B cell (primary cell): ENCODE measurements at regions not wholly inside any gene's neighbourhood (a gene's known extent, or its start where the extent isn't known, plus 50 kb on each side); places are given as distances from the start of the nearest gene placed in this dataset.

Experiments
- ATAC-seq: fragments of 200-7000 bp; cut with Tn5 transposase; one replicate; pipeline ENCODE4 v1.10.0; 2021; ENCODE audit warnings: low read depth, mild to moderate bottlenecking, moderate number of reproducible peaks, moderate library complexity
- CTCF ChIA-PET: fragments of 350-600 bp; sonication (Branson Sonifier 250); formaldehyde crosslinking; loops from one replicate; lab custom pipeline; 2021; ENCODE audit warnings: antibody characterized with exemption, inconsistent platforms; lab: Charles Lee
- POLR2A ChIA-PET: fragments of 350-600 bp; sonication (Branson Sonifier 250); formaldehyde crosslinking; loops from one replicate; lab custom pipeline; 2021; ENCODE audit warnings: antibody characterized with exemption; lab: Charles Lee
- DNase-seq: peaks from one replicate; pipeline ENCODE4 v3.0.0; 2013
- H2AFZ ChIP-seq: 2 replicates; pipeline ENCODE4 v1.6.1; 2012; ENCODE audit warnings: mild to moderate bottlenecking, low read depth, low read length; ENCODE audit not compliant: insufficient read depth, poor library complexity, severe bottlenecking
- H3K27ac ChIP-seq, 2 donors: 1 replicate in 1 of 2; 2 replicates in 1 of 2; pipeline ENCODE4 v1.5.1; 2012 to 2013; ENCODE audit warnings: low read length in 2 of 2, mild to moderate bottlenecking in 2 of 2, moderate library complexity in 1 of 2
- H3K27me3 ChIP-seq, 4 experiments: fragments of 200-600 bp in 1 of 4; sonication (generic) in 1 of 4; replicated peaks in 1 of 4; 1 replicate in 2 of 4; 2 replicates in 2 of 4; pipeline versions ENCODE4 v1.6.1 to v1.7.0; 2013 to 2016; ENCODE audit warnings: low read length in 3 of 4, mild to moderate bottlenecking in 2 of 4, mixed read lengths in 1 of 4, moderate library complexity in 1 of 4; ENCODE audit not compliant: insufficient read depth in 4 of 4, control insufficient read depth in 3 of 4; ENCODE audit errors: control extremely low read depth in 1 of 4
- H3K36me3 ChIP-seq, 2 experiments: replicated peaks in 1 of 2; 1 replicate in 1 of 2; 2 replicates in 1 of 2; pipeline versions ENCODE4 v1.6.1 to v1.7.1; 2013; ENCODE audit warnings: low read length in 1 of 2; ENCODE audit not compliant: insufficient read depth in 2 of 2, control insufficient read depth in 1 of 2; ENCODE audit errors: control extremely low read depth in 1 of 2, extremely low read depth in 1 of 2
- H3K4me1 ChIP-seq, 2 donors: fragments of 200-600 bp in 1 of 2; sonication (generic) in 1 of 2; 1 replicate in 1 of 2; 2 replicates in 1 of 2; pipeline versions ENCODE4 v1.5.1 to v1.6.1; 2013 to 2017; ENCODE audit warnings: low read length in 2 of 2; ENCODE audit not compliant: control insufficient read depth in 2 of 2, insufficient read depth in 2 of 2
- H3K4me2 ChIP-seq: replicated peaks from 2 replicates; pipeline ENCODE3; 2012; ENCODE audit warnings: mild to moderate bottlenecking, low read depth, low read length; ENCODE audit not compliant: poor library complexity, severe bottlenecking
- H3K4me3 ChIP-seq, 5 experiments: fragments of 200-600 bp in 1 of 5; sonication (generic) in 1 of 5; 1 replicate in 3 of 5; 2 replicates in 2 of 5; pipeline versions ENCODE4 v1.5.1 to v1.7.0; 2011 to 2016; ENCODE audit warnings: low read length in 4 of 5, mild to moderate bottlenecking in 4 of 5, low read depth in 2 of 5, control low read depth in 1 of 5, moderate library complexity in 1 of 5; ENCODE audit not compliant: insufficient read depth in 1 of 5; ENCODE audit errors: control extremely low read depth in 1 of 5, extremely low read depth in 1 of 5
- H3K79me2 ChIP-seq: fragments of 200-600 bp; sonication (generic); one replicate; pipeline ENCODE4 v1.6.0; 2016; ENCODE audit warnings: low read length; ENCODE audit not compliant: control insufficient read depth, insufficient read depth
- H3K9ac ChIP-seq: fragments of 200-600 bp; sonication (generic); 2 replicates; pipeline ENCODE4 v1.6.1; 2017; ENCODE audit warnings: mild to moderate bottlenecking, low read length, moderate library complexity
- H3K9me3 ChIP-seq, 3 donors: one replicate each; pipeline versions ENCODE4 v1.6.1 to v1.7.1; 2013; ENCODE audit warnings: low read length in 2 of 3; ENCODE audit not compliant: control insufficient read depth in 2 of 3, insufficient read depth in 1 of 3; ENCODE audit errors: control extremely low read depth in 1 of 3
- H4K20me1 ChIP-seq: 2 replicates; pipeline ENCODE4 v1.6.0; 2012; ENCODE audit warnings: mild to moderate bottlenecking, low read length; ENCODE audit not compliant: insufficient read depth, control insufficient read depth, poor library complexity, severe bottlenecking
- H3K27ac Mint-ChIP-seq: one replicate; pipeline ENCODE4 v1.8.0; 2021; ENCODE audit warnings: mixed read lengths
- H3K27me3 Mint-ChIP-seq: one replicate; pipeline ENCODE4 v1.8.0; 2021; ENCODE audit warnings: mixed read lengths
- H3K4me1 Mint-ChIP-seq: one replicate; pipeline ENCODE4 v1.8.0; 2021; ENCODE audit warnings: mixed read lengths
- H3K4me3 Mint-ChIP-seq: one replicate; pipeline ENCODE4 v1.8.0; 2021; ENCODE audit warnings: mixed read lengths
- H3K9me3 Mint-ChIP-seq: one replicate; pipeline ENCODE4 v1.8.0; 2022; ENCODE audit warnings: mixed read lengths; ENCODE audit not compliant: insufficient read depth
- CTCF ChIP-seq: fragments of 200-600 bp; IDR thresholded peaks from one replicate; pipeline ENCODE4 v1.8.0; 2022; ENCODE audit warnings: antibody characterized with exemption, mild to moderate bottlenecking
- EZH2 ChIP-seq: IDR thresholded peaks from 2 replicates; pipeline ENCODE4 v1.6.1; 2012; ENCODE audit warnings: borderline replicate concordance, low read depth, mild to moderate bottlenecking, moderate library complexity, low read length; ENCODE audit not compliant: insufficient read depth, poor library complexity, severe bottlenecking
- WGBS: methylation state at CpG from one replicate; pipeline ENCODE4 v1.1.5; 2013; ENCODE audit warnings: missing lambda C conversion rate; ENCODE audit not compliant: insufficient coverage; 5-methylcytosine and 5-hydroxymethylcytosine counted together
- intact Hi-C: fragments of 100-400 bp; cut with micrococcal nuclease; formaldehyde crosslinking; loops from one replicate; pipeline ENCODE4 v1.10.0; 2022

GRCh38 chr13:103862525-103862924 lies 796.3 kb upstream of the SLC10A2 start:
- no peak for DNase-seq
- Histone ChIP-seq H3K36me3 (no peaks in the 10 kb centered on the region), H3K27ac (no peak overlapping the region), H2AFZ (no peak overlapping the region), H3K27me3 (no peaks in the 10 kb centered on the region), H3K4me3 (no peak overlapping the region), H3K9ac (no peak overlapping the region), H3K79me2 (no peaks in the 10 kb centered on the region), H4K20me1 (no peaks in the 10 kb centered on the region), H3K9me3 (no peaks in the 10 kb centered on the region), H3K4me2 (no peak overlapping the region), H3K4me1 (no peaks in the 10 kb centered on the region)
- Mint-ChIP-seq H3K9me3 (no peaks in the 10 kb centered on the region), H3K27me3 (no peaks in the 10 kb centered on the region), H3K27ac (no peak overlapping the region), H3K4me3 (no peak overlapping the region), H3K4me1 (no peaks in the 10 kb centered on the region)
- ATAC-seq: no peak
- no CpG with 5 or more reads among the region's 4 CpGs for WGBS
- POLR2A ChIA-PET: no interaction called here
- TF ChIP-seq EZH2: no peak
- no peak for TF ChIP-seq CTCF
- intact Hi-C loops: no loop called here
- CTCF ChIA-PET: no interaction called here

DNA sequence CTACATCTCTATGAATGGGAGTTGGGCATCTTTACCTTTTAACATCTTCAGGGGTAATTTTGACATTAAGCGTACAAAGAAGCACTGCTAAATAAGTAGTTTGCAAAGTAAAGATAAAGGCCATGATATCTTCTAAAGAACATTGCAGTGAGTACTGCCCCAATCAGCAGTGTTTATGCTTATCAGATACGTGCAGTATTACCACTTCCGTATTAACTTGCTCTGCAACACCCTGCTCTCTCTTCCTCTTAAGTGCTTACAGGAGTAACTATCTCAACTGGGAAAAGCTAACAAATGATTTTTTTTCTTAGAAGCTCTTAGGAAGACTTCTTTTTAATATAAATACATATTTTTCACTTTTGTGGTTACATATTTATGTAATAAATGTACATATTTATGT lies 793.7 kb upstream of the SLC10A2 start:
- TF ChIP-seq CTCF (no peak), EZH2 (no peak)
- Mint-ChIP-seq H3K27me3 (no peaks in the 10 kb centered on the region), H3K4me1 (no peaks in the 10 kb centered on the region), H3K9me3 (no peaks in the 10 kb centered on the region), H3K4me3 (no peak overlapping the region), H3K27ac (no peak overlapping the region)
- no peak for ATAC-seq
- Histone ChIP-seq H2AFZ (no peak overlapping the region), H3K79me2 (no peaks in the 10 kb centered on the region), H3K27ac (no peak overlapping the region), H3K4me3 (no peak overlapping the region), H3K9me3 (no peaks in the 10 kb centered on the region), H3K4me2 (no peak overlapping the region), H3K9ac (no peak overlapping the region), H3K4me1 (no peaks in the 10 kb centered on the region), H3K27me3 (no peaks in the 10 kb centered on the region), H3K36me3 (no peaks in the 10 kb centered on the region), H4K20me1 (no peaks in the 10 kb centered on the region)
- no CpG with 5 or more reads among the region's 3 CpGs for WGBS
- POLR2A ChIA-PET: no interaction called here
- intact Hi-C loops: no loop called here
- CTCF ChIA-PET: no interaction called here
- no peak for DNase-seq
